WTC11 (cell line): ENCODE measurements at regions not wholly inside any gene's neighbourhood (a gene's known extent, or its start where the extent isn't known, plus 50 kb on each side); places are given as distances from the start of the nearest gene placed in this dataset.

ENCODE experiments used
- ZNF671 ChIP-seq: fragments of 250-450 bp; sonication (Bioruptor Pico); IDR thresholded peaks from 2 replicates; pipeline ENCODE4 v1.8.0; 2021; ENCODE audit warnings: mild to moderate bottlenecking
- TF ChIP-seq, protein P1 (sequence below): sonication (generic); formaldehyde crosslinking; IDR thresholded peaks from 2 replicates; pipeline ENCODE4 v1.8.0; 2023; ENCODE audit warnings: missing genetic modification reagents, mild to moderate bottlenecking, borderline replicate concordance
- TF ChIP-seq, protein P2 (sequence below): fragments of 200-600 bp; IDR thresholded peaks from 2 replicates; pipeline ENCODE4 v1.8.0; 2022; ENCODE audit warnings: antibody characterized with exemption
- TF ChIP-seq, protein P3 (sequence below): sonication (generic); formaldehyde crosslinking; IDR thresholded peaks from 2 replicates; pipeline ENCODE4 v1.8.0; 2022; ENCODE audit warnings: mild to moderate bottlenecking, missing genetic modification reagents
- TF ChIP-seq, protein P4 (sequence below): sonication (generic); formaldehyde crosslinking; IDR thresholded peaks from 2 replicates; pipeline ENCODE4 v1.8.1; 2022; ENCODE audit warnings: mild to moderate bottlenecking, moderate library complexity, missing genetic modification reagents

DNA sequence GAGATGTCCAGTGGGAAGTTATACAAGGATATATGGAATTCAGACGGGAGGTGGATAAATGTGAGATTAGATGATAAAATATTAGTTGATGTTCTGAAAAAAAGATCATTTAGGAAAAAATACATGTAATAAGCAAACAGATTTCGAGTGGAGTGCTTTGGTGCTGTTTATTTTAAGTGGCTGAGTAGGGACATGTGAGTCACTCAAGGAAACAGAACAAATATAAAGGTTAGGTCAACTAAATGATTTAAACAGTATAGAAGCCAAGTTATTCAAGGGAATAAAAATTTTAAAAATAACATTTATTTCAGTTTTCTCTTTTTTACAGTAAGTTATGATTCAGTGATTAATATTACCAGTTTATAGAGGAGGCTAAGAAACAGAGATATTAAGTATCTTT is 1046.7 kb upstream of the B3GALT2 start:
- TF ChIP-seq, protein P1, sequence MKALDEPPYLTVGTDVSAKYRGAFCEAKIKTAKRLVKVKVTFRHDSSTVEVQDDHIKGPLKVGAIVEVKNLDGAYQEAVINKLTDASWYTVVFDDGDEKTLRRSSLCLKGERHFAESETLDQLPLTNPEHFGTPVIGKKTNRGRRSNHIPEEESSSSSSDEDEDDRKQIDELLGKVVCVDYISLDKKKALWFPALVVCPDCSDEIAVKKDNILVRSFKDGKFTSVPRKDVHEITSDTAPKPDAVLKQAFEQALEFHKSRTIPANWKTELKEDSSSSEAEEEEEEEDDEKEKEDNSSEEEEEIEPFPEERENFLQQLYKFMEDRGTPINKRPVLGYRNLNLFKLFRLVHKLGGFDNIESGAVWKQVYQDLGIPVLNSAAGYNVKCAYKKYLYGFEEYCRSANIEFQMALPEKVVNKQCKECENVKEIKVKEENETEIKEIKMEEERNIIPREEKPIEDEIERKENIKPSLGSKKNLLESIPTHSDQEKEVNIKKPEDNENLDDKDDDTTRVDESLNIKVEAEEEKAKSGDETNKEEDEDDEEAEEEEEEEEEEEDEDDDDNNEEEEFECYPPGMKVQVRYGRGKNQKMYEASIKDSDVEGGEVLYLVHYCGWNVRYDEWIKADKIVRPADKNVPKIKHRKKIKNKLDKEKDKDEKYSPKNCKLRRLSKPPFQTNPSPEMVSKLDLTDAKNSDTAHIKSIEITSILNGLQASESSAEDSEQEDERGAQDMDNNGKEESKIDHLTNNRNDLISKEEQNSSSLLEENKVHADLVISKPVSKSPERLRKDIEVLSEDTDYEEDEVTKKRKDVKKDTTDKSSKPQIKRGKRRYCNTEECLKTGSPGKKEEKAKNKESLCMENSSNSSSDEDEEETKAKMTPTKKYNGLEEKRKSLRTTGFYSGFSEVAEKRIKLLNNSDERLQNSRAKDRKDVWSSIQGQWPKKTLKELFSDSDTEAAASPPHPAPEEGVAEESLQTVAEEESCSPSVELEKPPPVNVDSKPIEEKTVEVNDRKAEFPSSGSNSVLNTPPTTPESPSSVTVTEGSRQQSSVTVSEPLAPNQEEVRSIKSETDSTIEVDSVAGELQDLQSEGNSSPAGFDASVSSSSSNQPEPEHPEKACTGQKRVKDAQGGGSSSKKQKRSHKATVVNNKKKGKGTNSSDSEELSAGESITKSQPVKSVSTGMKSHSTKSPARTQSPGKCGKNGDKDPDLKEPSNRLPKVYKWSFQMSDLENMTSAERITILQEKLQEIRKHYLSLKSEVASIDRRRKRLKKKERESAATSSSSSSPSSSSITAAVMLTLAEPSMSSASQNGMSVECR = no peak
- TF ChIP-seq, protein P2, sequence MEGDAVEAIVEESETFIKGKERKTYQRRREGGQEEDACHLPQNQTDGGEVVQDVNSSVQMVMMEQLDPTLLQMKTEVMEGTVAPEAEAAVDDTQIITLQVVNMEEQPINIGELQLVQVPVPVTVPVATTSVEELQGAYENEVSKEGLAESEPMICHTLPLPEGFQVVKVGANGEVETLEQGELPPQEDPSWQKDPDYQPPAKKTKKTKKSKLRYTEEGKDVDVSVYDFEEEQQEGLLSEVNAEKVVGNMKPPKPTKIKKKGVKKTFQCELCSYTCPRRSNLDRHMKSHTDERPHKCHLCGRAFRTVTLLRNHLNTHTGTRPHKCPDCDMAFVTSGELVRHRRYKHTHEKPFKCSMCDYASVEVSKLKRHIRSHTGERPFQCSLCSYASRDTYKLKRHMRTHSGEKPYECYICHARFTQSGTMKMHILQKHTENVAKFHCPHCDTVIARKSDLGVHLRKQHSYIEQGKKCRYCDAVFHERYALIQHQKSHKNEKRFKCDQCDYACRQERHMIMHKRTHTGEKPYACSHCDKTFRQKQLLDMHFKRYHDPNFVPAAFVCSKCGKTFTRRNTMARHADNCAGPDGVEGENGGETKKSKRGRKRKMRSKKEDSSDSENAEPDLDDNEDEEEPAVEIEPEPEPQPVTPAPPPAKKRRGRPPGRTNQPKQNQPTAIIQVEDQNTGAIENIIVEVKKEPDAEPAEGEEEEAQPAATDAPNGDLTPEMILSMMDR = no peak
- TF ChIP-seq, protein P3, sequence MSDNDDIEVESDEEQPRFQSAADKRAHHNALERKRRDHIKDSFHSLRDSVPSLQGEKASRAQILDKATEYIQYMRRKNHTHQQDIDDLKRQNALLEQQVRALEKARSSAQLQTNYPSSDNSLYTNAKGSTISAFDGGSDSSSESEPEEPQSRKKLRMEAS = no peak
- no peak for TF ChIP-seq ZNF671 (CRISPR knock-in tag)
- TF ChIP-seq, protein P4, sequence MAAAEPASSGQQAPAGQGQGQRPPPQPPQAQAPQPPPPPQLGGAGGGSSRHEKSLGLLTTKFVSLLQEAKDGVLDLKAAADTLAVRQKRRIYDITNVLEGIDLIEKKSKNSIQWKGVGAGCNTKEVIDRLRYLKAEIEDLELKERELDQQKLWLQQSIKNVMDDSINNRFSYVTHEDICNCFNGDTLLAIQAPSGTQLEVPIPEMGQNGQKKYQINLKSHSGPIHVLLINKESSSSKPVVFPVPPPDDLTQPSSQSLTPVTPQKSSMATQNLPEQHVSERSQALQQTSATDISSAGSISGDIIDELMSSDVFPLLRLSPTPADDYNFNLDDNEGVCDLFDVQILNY (CRISPR knock-in tag) = no peak
